ENCODE measurements at regions not wholly inside any gene's neighbourhood (a gene's known extent, or its start where the extent isn't known, plus 50 kb on each side); places are given as distances from the start of the nearest gene placed in this dataset.

GRCh38 chr3:189567766-189568420, 63.3 kb upstream of the TP63 start:
- Histone ChIP-seq H3K4me1 (ENCODE audit: insufficient read depth) (no peaks in the 10 kb centered on the region), H3K4me3 (no peak overlapping the region), H3F3A (replicated peaks; ENCODE audit: low read depth) (no peaks in the 10 kb centered on the region), H3K27ac (ENCODE audit: low read depth) (no peak overlapping the region), H3K36me3 (ENCODE audit: insufficient read depth) (no peaks in the 10 kb centered on the region), H4K20me1 (replicated peaks; ENCODE audit: insufficient read depth) (no peaks in the 10 kb centered on the region), H3K27me3 (ENCODE audit: insufficient read depth) (no peaks in the 10 kb centered on the region), H3K79me2 (replicated peaks; ENCODE audit: insufficient read depth) (no peaks in the 10 kb centered on the region), H2AFZ (no peak overlapping the region), H3K4me2 (no peak overlapping the region), H3K9me2 (ENCODE audit: insufficient read depth) (0 out of 2 replicates have a peak, but pooled peaks cover 5% of the 10 kb centered on the region)
- no peaks in the 10 kb centered on the region for H3K27me3 Mint-ChIP-seq (ENCODE audit: insufficient read depth, low read depth, poor library complexity)
- H3K36me3 Mint-ChIP-seq (ENCODE audit: low read depth), result no peaks in the 10 kb centered on the region
- H3K4me1 Mint-ChIP-seq, result peaks cover 6% of the 10 kb centered on the region; the same call in 2 of the 3 replicates
- DNase-seq (ENCODE audit: low spot score), result no peak
- TF ChIP-seq POLR2AphosphoS5 (IDR thresholded peaks at IDR 0.05; ENCODE audit: low read depth) (no peak), ZNF114 (CRISPR knock-in tag; IDR thresholded peaks at IDR 0.05) (no peak), CTCF (conservative IDR thresholded peaks at IDR 0.05; ENCODE audit: low read depth in 2 of 2) (no peak), REST (IDR thresholded peaks at IDR 0.05; ENCODE audit: unreplicated experiment) (no peak), ZNF462 (CRISPR knock-in tag; IDR thresholded peaks at IDR 0.05) (no peak), EZH2phosphoT487 (IDR thresholded peaks at IDR 0.05; ENCODE audit: unreplicated experiment) (no peak), ZNF331 (CRISPR knock-in tag; IDR thresholded peaks at IDR 0.05; ENCODE audit: low read depth) (no peak), JUNB (IDR thresholded peaks at IDR 0.05; ENCODE audit: unreplicated experiment) (no peak), CREB1 (CRISPR knock-in tag; IDR thresholded peaks at IDR 0.05; ENCODE audit: low read depth) (no peak)
- ATAC-seq, result no peak
- no peak overlapping the region for H3K4me3 Mint-ChIP-seq
- no peaks in the 10 kb centered on the region for H3K9me3 Mint-ChIP-seq
- H3K27ac Mint-ChIP-seq, result no peak overlapping the region
